GM12891 (cell line): ENCODE measurements at regions not wholly inside any gene's neighbourhood (a gene's known extent, or its start where the extent isn't known, plus 50 kb on each side); places are given as distances from the start of the nearest gene placed in this dataset.

ENCODE experiments used
- PAX5 ChIP-seq: IDR thresholded peaks from 2 replicates; pipeline ENCODE4 v1.6.1; 2011; ENCODE audit warnings: low read length, moderate library complexity, mild to moderate bottlenecking; ENCODE audit not compliant: insufficient read depth, severe bottlenecking
- POLR2A ChIP-seq: IDR thresholded peaks from 2 replicates; pipeline ENCODE4 v1.6.1; 2011; ENCODE audit warnings: low read depth, low read length, control low read depth
- POLR2AphosphoS5 ChIP-seq: IDR thresholded peaks from 2 replicates; pipeline ENCODE4 v1.6.1; 2011; ENCODE audit warnings: low read depth, low read length, control low read depth
- POU2F2 ChIP-seq: IDR thresholded peaks from 2 replicates; pipeline ENCODE4 v1.6.1; 2011; ENCODE audit warnings: low read depth, mild to moderate bottlenecking, control low read depth, low read length, moderate library complexity
- SPI1 ChIP-seq: IDR thresholded peaks from 2 replicates; pipeline ENCODE4 v1.6.1; 2011; ENCODE audit warnings: low read depth, low read length, control low read depth
- TAF1 ChIP-seq: IDR thresholded peaks from 2 replicates; pipeline ENCODE4 v1.6.1; 2011; ENCODE audit warnings: low read depth, low read length, control low read depth

GRCh38 chr10:85315657-85316056, 987.3 kb downstream of the CCSER2 start:
- TF ChIP-seq TAF1 (no peak), POLR2AphosphoS5 (no peak), POLR2A (no peak), POU2F2 (no peak), SPI1 (no peak), PAX5 (no peak)
